ENCODE measurements at regions not wholly inside any gene's neighbourhood (a gene's known extent, or its start where the extent isn't known, plus 50 kb on each side); places are given as distances from the start of the nearest gene placed in this dataset.

- TF ChIP-seq CTCF (IDR thresholded peaks at IDR 0.05) (no peak), POLR2A (IDR thresholded peaks at IDR 0.05) (no peak)
These were observed 897.5 kb upstream of the NDST4 start for GRCh38 chr4:116010923-116011322.

Measured in suprapubic skin (tissue), 3 donors.